ENCODE measurements at regions not wholly inside any gene's neighbourhood (a gene's known extent, or its start where the extent isn't known, plus 50 kb on each side); places are given as distances from the start of the nearest gene placed in this dataset.

- dilution Hi-C loops (cut with MboI; ENCODE audit: extremely low pct_ligation_motif_present, low sequenced_read_pairs): no loop called here
- H3K4me3 ChIP-seq (replicated peaks in 1 of 3; ENCODE audit: insufficient read depth in 1 of 3, low read depth in 1 of 3, low read length in 3 of 3): no peak overlapping the region
- no peak overlapping the region for H3K27ac ChIP-seq (ENCODE audit: insufficient read depth, low read depth, low read length)
- no peak for TF ChIP-seq EZH2 (IDR thresholded peaks at IDR 0.05; ENCODE audit: borderline replicate concordance, low read depth, low read length, severe bottlenecking)
- no peak for TF ChIP-seq POLR2AphosphoS5 (IDR thresholded peaks at IDR 0.05; ENCODE audit: insufficient read depth, low read depth, low read length)
- TF ChIP-seq FOS (IDR thresholded peaks at IDR 0.05; ENCODE audit: borderline replicate concordance, insufficient read depth, low read length): no peak
- TF ChIP-seq GATA2 (IDR thresholded peaks at IDR 0.05; ENCODE audit: insufficient read depth, insufficient read length, low read depth, low read length): no peak
- no peak for TF ChIP-seq POLR2A (IDR thresholded peaks at IDR 0.05; ENCODE audit: low read depth, low read length)
- TF ChIP-seq CTCF (IDR thresholded peaks at IDR 0.05; ENCODE audit: extremely low read depth in 1 of 2, insufficient read depth in 1 of 2, low read depth in 1 of 2, low read length in 2 of 2): no peak
- no peak for TF ChIP-seq JUN (IDR thresholded peaks at IDR 0.05; ENCODE audit: borderline replicate concordance, insufficient read depth, insufficient read length, low read depth)
- no peak for TF ChIP-seq MYC (IDR thresholded peaks at IDR 0.05; ENCODE audit: low read depth, low read length)
- no peak for TF ChIP-seq MAX (IDR thresholded peaks at IDR 0.05; ENCODE audit: insufficient read depth, insufficient read length)
- ChIA-PET CTCF (no interaction called here), POLR2A (no interaction called here)
- H3K9ac ChIP-seq (replicated peaks; ENCODE audit: extremely low read depth, insufficient read depth, low read length): no peak overlapping the region
- no peaks in the 10 kb centered on the region for H3K9me3 ChIP-seq (replicated peaks; ENCODE audit: control insufficient read depth, insufficient read depth, low read length)
- H3K4me2 ChIP-seq (ENCODE audit: insufficient read depth, low read length): no peak overlapping the region
- no peak for FAIRE-seq
- no peaks in the 10 kb centered on the region for H3K4me1 ChIP-seq (ENCODE audit: control insufficient read depth, extremely low read depth, insufficient read depth, low read length)
- H3K9me1 ChIP-seq (replicated peaks; ENCODE audit: control insufficient read depth, extremely low read depth, insufficient read depth, low read length): no peaks in the 10 kb centered on the region
- no peaks in the 10 kb centered on the region for H3K79me2 ChIP-seq (ENCODE audit: control insufficient read depth, insufficient read depth, low read length)
- H3K27me3 ChIP-seq (ENCODE audit: control insufficient read depth in 2 of 2, insufficient read depth in 2 of 2, low read length in 2 of 2): no peaks in the 10 kb centered on the region
- no TSS peak for BruUV-seq (replicated peaks)
- intact Hi-C loops (cut with micrococcal nuclease): no loop called here
- no peak for DNase-seq (ENCODE audit: low read depth, low spot score)
- H2AFZ ChIP-seq (ENCODE audit: low read depth, low read length): no peak overlapping the region
- H4K20me1 ChIP-seq (replicated peaks; ENCODE audit: control insufficient read depth, extremely low read depth, insufficient read depth, low read length): no peaks in the 10 kb centered on the region
- no peaks in the 10 kb centered on the region for H3K36me3 ChIP-seq (ENCODE audit: control insufficient read depth in 2 of 2, extremely low read depth in 1 of 2, insufficient read depth in 2 of 2, low read length in 2 of 2)
Measured at GRCh38 chr3:174387736-174388135, 471.4 kb upstream of the NAALADL2 start.

All from endothelial cell of umbilical vein (primary cell).